VCaP (cell line): ENCODE measurements at regions not wholly inside any gene's neighbourhood (a gene's known extent, or its start where the extent isn't known, plus 50 kb on each side); places are given as distances from the start of the nearest gene placed in this dataset.

Experiments used
- H3K27ac ChIP-seq: fragments of 450-650 bp; 2 replicates; pipeline ENCODE4 v1.5.1; 2017
- CTCF ChIP-seq: fragments of 450-650 bp; conservative IDR thresholded peaks from 2 replicates; pipeline ENCODE4 v1.5.1; 2017; ENCODE audit warnings: mild to moderate bottlenecking, moderate library complexity

- no peak for TF ChIP-seq CTCF
Observed at GRCh38 chr9:20041697-20042081, 252.9 kb upstream of the SLC24A2 start.

GRCh38 chr9:20040991-20041696 lies 252.3 kb upstream of the SLC24A2 start:
- no peak for TF ChIP-seq CTCF
- no peak overlapping the region for H3K27ac ChIP-seq

More at GRCh38 chr9:20041697-20042081, 252.9 kb upstream of the SLC24A2 start:
- H3K27ac ChIP-seq: no peak overlapping the region

DNA sequence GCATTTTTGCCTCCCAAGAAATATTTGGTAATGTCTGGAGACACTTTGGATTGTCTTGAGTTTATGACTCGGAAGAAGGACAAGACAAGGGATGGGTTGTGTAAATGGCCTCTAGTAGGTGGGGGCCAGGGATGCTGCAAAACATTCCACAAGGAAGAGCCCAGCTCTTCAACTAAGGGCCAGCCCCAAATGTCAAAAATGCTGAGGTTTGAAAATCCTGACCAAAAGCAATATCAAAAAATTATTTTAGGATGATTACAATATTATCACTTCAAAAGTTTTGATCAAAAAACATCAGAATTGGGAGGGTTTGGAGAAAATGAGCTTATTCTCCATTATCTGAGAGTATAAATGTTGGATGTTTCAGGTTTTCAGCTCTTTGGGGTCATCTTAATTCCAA lies 248.9 kb upstream of the SLC24A2 start:
- no peak overlapping the region for H3K27ac ChIP-seq
- TF ChIP-seq CTCF: no peak

GRCh38 chr9:20033511-20033910 lies 244.7 kb upstream of the SLC24A2 start:
- TF ChIP-seq CTCF: no peak
- no peak overlapping the region for H3K27ac ChIP-seq

DNA sequence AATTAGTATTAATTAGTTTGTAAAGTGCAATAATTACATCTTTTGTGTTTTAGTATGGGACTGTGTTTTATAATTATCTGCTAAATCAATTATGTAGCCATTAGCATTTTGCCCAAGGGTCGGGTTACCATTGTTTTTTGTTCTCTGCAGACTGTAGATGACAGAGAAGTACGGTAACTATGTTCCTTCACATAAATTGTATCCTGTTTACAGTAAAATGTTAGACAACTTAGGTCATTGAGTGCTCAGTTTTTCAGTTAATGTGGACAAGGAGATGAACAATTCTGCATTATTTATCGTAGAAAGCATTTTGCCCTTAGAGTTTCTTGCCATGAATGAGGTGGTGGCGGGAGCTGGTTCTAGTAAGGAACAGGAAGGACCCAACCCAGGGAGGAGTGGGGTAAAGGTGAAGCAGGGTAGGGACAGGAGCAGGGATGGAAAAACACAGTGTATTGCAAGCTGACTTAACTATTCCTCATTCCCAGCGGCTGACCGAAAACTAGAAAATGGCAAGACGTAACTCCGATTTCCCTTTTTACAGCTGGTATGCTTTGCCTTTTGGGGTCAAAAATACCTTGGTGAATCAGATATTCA lies 243.7 kb upstream of the SLC24A2 start:
- no peak for TF ChIP-seq CTCF

GRCh38 chr9:20031836-20032235 lies 243.0 kb upstream of the SLC24A2 start:
- TF ChIP-seq CTCF: no peak
- H3K27ac ChIP-seq: no peak overlapping the region

More for the DNA sequence above, 243.7 kb upstream of the SLC24A2 start:
- no peak overlapping the region for H3K27ac ChIP-seq

DNA sequence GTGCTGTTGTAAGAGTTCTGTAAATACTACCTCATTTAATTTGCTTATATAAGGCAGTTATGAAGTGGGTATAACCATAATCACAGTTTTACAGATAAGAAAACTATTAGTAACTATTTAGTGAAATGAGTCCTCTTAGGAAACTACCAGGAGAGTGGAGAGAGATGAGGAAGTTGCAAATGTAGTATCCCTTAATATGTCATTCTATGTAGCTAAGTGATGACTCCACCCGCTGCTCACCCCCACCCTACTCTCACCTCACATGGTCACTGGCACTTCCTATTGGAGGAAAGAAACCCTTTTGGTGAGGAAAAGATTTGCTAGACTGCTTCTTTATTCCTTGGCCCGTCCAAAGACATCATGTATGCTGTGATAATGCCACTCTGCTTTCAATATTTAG lies 241.8 kb upstream of the SLC24A2 start:
- H3K27ac ChIP-seq: no peak overlapping the region
- no peak for TF ChIP-seq CTCF
